H1 (cell line): ENCODE measurements at regions not wholly inside any gene's neighbourhood (a gene's known extent, or its start where the extent isn't known, plus 50 kb on each side); places are given as distances from the start of the nearest gene placed in this dataset.

Experiments
- CTCF ChIA-PET: fragments of 300-600 bp; sonication (Branson Sonifier 250); formaldehyde crosslinking; loops from one replicate; lab custom pipeline; 2021; ENCODE audit not compliant: partially characterized antibody; lab: Charles Lee
- POLR2A ChIA-PET: fragments of 300-600 bp; sonication (Branson Sonifier 250); formaldehyde crosslinking; loops from one replicate; lab custom pipeline; 2021; ENCODE audit warnings: inconsistent platforms; ENCODE audit not compliant: partially characterized antibody; lab: Charles Lee
- DNase-seq, 2 experiments: peaks; one replicate each; pipeline versions ENCODE4 v3.0.0 to v3.0.0-alpha.2; 2010 to 2022; ENCODE audit warnings: low spot score in 2 of 2, low read depth in 1 of 2, mixed read lengths in 1 of 2
- FAIRE-seq: peaks from 2 replicates; lab custom pipeline; 2011; peaks lifted over from hg19 to GRCh38; lab: Jason Lieb, UNC
- H2AFZ ChIP-seq: 2 replicates; pipeline ENCODE4 v1.8.1; 2012; ENCODE audit warnings: low read length, inconsistent platforms
- H2AK5ac ChIP-seq: 2 replicates; pipeline ENCODE4 v1.6.1; 2013; ENCODE audit warnings: low read depth, low read length
- H2BK120ac ChIP-seq: replicated peaks from 2 replicates; pipeline ENCODE3; 2013; ENCODE audit warnings: low read depth, low read length, inconsistent platforms
- H2BK12ac ChIP-seq: 2 replicates; pipeline ENCODE4 v1.6.1; 2013; ENCODE audit warnings: low read depth, low read length
- H2BK15ac ChIP-seq: 2 replicates; pipeline ENCODE4 v1.6.1; 2013; ENCODE audit warnings: low read length
- H2BK20ac ChIP-seq: 2 replicates; pipeline ENCODE4 v1.6.1; 2013; ENCODE audit warnings: low read length
- H2BK5ac ChIP-seq: 2 replicates; pipeline ENCODE4 v1.6.1; 2013; ENCODE audit warnings: low read depth, low read length
- H3K14ac ChIP-seq: 2 replicates; pipeline ENCODE4 v1.6.1; 2013; ENCODE audit warnings: inconsistent platforms; ENCODE audit not compliant: insufficient read length
- H3K18ac ChIP-seq: 2 replicates; pipeline ENCODE4 v1.6.1; 2013; ENCODE audit warnings: low read length; ENCODE audit errors: extremely low read depth
- H3K23ac ChIP-seq: 2 replicates; pipeline ENCODE4 v1.6.1; 2013; ENCODE audit warnings: inconsistent platforms; ENCODE audit not compliant: insufficient read length
- H3K23me2 ChIP-seq: 2 replicates; pipeline ENCODE4 v1.6.1; 2013; ENCODE audit warnings: low read depth, low read length
- H3K27ac ChIP-seq: 2 replicates; pipeline ENCODE4 v1.6.1; 2011; ENCODE audit warnings: low read depth, low read length, inconsistent platforms
- H3K27me3 ChIP-seq, 4 experiments: replicated peaks in 1 of 4; 1 replicate in 1 of 4; 2 replicates in 3 of 4; pipeline versions ENCODE4 v1.6.1 to v1.8.1; 2011 to 2013; ENCODE audit warnings: low read length in 3 of 4, mild to moderate bottlenecking in 3 of 4, inconsistent platforms in 2 of 4, mixed read lengths in 2 of 4, moderate library complexity in 1 of 4; ENCODE audit not compliant: control insufficient read depth in 3 of 4, insufficient read depth in 3 of 4; ENCODE audit errors: extremely low read depth in 1 of 4
- H3K36me3 ChIP-seq, 4 experiments: 2 replicates each; pipeline versions ENCODE4 v1.6.1 to v1.8.1; 2011 to 2013; ENCODE audit warnings: mild to moderate bottlenecking in 4 of 4, low read length in 3 of 4, moderate library complexity in 2 of 4, control low read depth in 1 of 4, inconsistent platforms in 1 of 4; ENCODE audit not compliant: insufficient read depth in 4 of 4, control insufficient read depth in 2 of 4
- H3K4ac ChIP-seq: replicated peaks from 2 replicates; pipeline ENCODE3; 2013; ENCODE audit warnings: low read length, low read depth, mixed read lengths, inconsistent platforms; ENCODE audit not compliant: insufficient read length
- H3K4me1 ChIP-seq, 4 experiments: replicated peaks in 1 of 4; 1 replicate in 1 of 4; 2 replicates in 3 of 4; pipeline versions ENCODE4 v1.6.1 to v1.8.1; 2011 to 2013; ENCODE audit warnings: low read length in 3 of 4, inconsistent platforms in 2 of 4, mixed read lengths in 1 of 4; ENCODE audit not compliant: insufficient read depth in 4 of 4, control insufficient read depth in 3 of 4
- H3K4me2 ChIP-seq, 2 experiments: 2 replicates each; pipeline versions ENCODE4 v1.6.1 to v1.8.1; 2011 to 2013; ENCODE audit warnings: low read depth in 2 of 2, low read length in 2 of 2, control low read depth in 1 of 2, inconsistent platforms in 1 of 2, mild to moderate bottlenecking in 1 of 2; ENCODE audit not compliant: insufficient read depth in 1 of 2
- H3K4me3 ChIP-seq, 4 experiments: fragments of 200-600, 300-600 bp in 1 of 4; sonication (generic), shearing (Covaris generic), sonication (Bioruptor Twin) in 1 of 4; 2 replicates each; pipeline versions ENCODE4 v1.5.1 to v1.8.1; 2011 to 2016; ENCODE audit warnings: low read length in 4 of 4, low read depth in 3 of 4, control low read depth in 2 of 4, inconsistent platforms in 2 of 4, mild to moderate bottlenecking in 2 of 4, mixed read lengths in 1 of 4, moderate library complexity in 1 of 4; ENCODE audit not compliant: insufficient read depth in 2 of 4; ENCODE audit errors: extremely low read depth in 1 of 4
- H3K56ac ChIP-seq: replicated peaks from 2 replicates; pipeline ENCODE3; 2013; ENCODE audit warnings: low read depth, mild to moderate bottlenecking, mixed read lengths, low read length, inconsistent platforms; ENCODE audit not compliant: insufficient read length
- H3K79me1 ChIP-seq: 2 replicates; pipeline ENCODE4 v1.6.1; 2013; ENCODE audit warnings: low read depth, low read length, control low read depth
- H3K79me2 ChIP-seq, 2 experiments: 2 replicates each; pipeline versions ENCODE4 v1.6.1 to v1.8.1; 2012 to 2013; ENCODE audit warnings: low read length in 2 of 2, mild to moderate bottlenecking in 2 of 2, inconsistent platforms in 1 of 2; ENCODE audit not compliant: insufficient read depth in 2 of 2, control insufficient read depth in 1 of 2
- H3K9ac ChIP-seq, 4 experiments: replicated peaks in 1 of 4; 1 replicate in 1 of 4; 2 replicates in 3 of 4; pipeline versions ENCODE4 v1.6.1 to v1.8.1; 2011 to 2013; ENCODE audit warnings: low read depth in 3 of 4, low read length in 3 of 4, control low read depth in 2 of 4, mild to moderate bottlenecking in 2 of 4, moderate library complexity in 2 of 4, inconsistent platforms in 1 of 4; ENCODE audit errors: extremely low read depth in 1 of 4
- H3K9me3 ChIP-seq, 2 experiments: 2 replicates each; pipeline versions ENCODE4 v1.6.1 to v1.8.1; 2012 to 2013; ENCODE audit warnings: mild to moderate bottlenecking in 2 of 2, moderate library complexity in 2 of 2, control low read depth in 1 of 2, inconsistent platforms in 1 of 2, low read depth in 1 of 2, low read length in 1 of 2, mixed read lengths in 1 of 2; ENCODE audit not compliant: insufficient read depth in 2 of 2
- H4K20me1 ChIP-seq, 2 experiments: replicated peaks in 1 of 2; 2 replicates each; pipeline versions ENCODE3 to v1.8.1; 2011 to 2013; ENCODE audit warnings: inconsistent platforms in 2 of 2, low read length in 2 of 2, mild to moderate bottlenecking in 1 of 2; ENCODE audit not compliant: insufficient read depth in 2 of 2, control insufficient read depth in 1 of 2
- H4K5ac ChIP-seq: 2 replicates; pipeline ENCODE4 v1.6.1; 2013; ENCODE audit warnings: low read length, low read depth, mixed read lengths, inconsistent platforms; ENCODE audit not compliant: insufficient read length
- H4K8ac ChIP-seq: 2 replicates; pipeline ENCODE4 v1.8.0; 2013; ENCODE audit warnings: mild to moderate bottlenecking, moderate library complexity, low read length, inconsistent platforms; ENCODE audit not compliant: insufficient read depth; ENCODE audit errors: extremely low read depth
- H4K91ac ChIP-seq: replicated peaks from 2 replicates; pipeline ENCODE3; 2013; ENCODE audit warnings: low read length, mixed read lengths, inconsistent platforms; ENCODE audit not compliant: insufficient read length
- BACH1 ChIP-seq: IDR thresholded peaks from 2 replicates; pipeline ENCODE4 v1.6.1; 2012; ENCODE audit warnings: low read length, improper control_type of control experiment
- EZH2 ChIP-seq: fragments of 200-600 bp; sonication (generic); IDR thresholded peaks from 2 replicates; pipeline ENCODE4 v1.7.1; 2012; ENCODE audit warnings: low read depth, mild to moderate bottlenecking, moderate library complexity, low read length, inconsistent platforms; ENCODE audit not compliant: severe bottlenecking
- JUND ChIP-seq: IDR thresholded peaks from 2 replicates; pipeline ENCODE4 v1.6.1; 2011; ENCODE audit warnings: mild to moderate bottlenecking, improper control_type of control experiment, low read length
- WGBS, 2 experiments: shearing (Covaris generic) in 1 of 2; methylation state at CpG; one replicate each; pipeline versions ENCODE4 v1.1.6 to v1.1.7; 2013 to 2015; ENCODE audit warnings: low lambda C conversion rate in 2 of 2, mixed read lengths in 2 of 2, inconsistent platforms in 1 of 2, low coverage in 1 of 2, missing lambda C conversion rate in 1 of 2; ENCODE audit not compliant: insufficient replicate concordance in 2 of 2, insufficient coverage in 1 of 2, insufficient read length in 1 of 2; ENCODE audit errors: extremely low coverage in 1 of 2, missing lambda C conversion rate in 1 of 2; 5-methylcytosine and 5-hydroxymethylcytosine counted together

DNA sequence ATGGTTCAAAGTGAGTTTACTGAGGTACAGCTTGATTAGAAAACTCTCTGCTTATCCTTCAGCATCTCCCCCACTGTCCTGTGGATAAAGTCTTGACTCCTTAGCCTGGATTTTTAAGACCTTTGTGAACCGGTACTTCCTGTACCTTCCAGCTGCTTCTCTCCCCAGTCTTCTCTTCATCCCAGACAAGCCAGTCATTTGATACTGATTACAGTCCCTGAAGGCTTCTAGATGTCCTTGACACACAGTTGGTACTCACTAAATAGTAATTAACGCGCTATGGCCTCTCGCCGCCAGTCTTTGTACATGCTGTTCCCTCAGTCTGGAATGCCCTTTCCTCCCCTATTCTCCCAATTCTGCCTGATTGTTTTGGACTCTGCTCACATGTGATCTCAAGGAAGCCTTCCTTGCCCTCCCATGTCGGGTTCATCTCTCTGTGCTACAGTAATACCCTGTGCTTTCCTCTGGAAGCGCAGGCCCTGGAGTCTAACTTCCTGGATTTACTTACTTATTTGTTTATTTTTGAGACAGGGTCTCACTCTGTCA lies 50.6 kb upstream of the PTGR2 start:
- 95% methylated on average over 7 of the region's 7 CpGs; no CpG with 5 or more reads in 1 of the 2 experiments for WGBS, 2 experiments
- H4K8ac ChIP-seq = no peak overlapping the region
- no peak overlapping the region for H2BK5ac ChIP-seq
- H2BK12ac ChIP-seq = no peak overlapping the region
- no peak overlapping the region for H2BK20ac ChIP-seq
- TF ChIP-seq JUND (no peak), EZH2 (no peak), BACH1 (no peak)
- no peak overlapping the region for H3K14ac ChIP-seq
- no peaks in the 10 kb centered on the region for H3K79me1 ChIP-seq
- H2AFZ ChIP-seq = no peak overlapping the region
- no peak overlapping the region for H2AK5ac ChIP-seq
- no peak overlapping the region for H3K27ac ChIP-seq
- H2BK15ac ChIP-seq = no peak overlapping the region
- no peaks in the 10 kb centered on the region for H3K36me3 ChIP-seq
- H3K9me3 ChIP-seq = no peaks in the 10 kb centered on the region
- H3K56ac ChIP-seq = no peak overlapping the region
- POLR2A ChIA-PET = no interaction called here
- H3K23ac ChIP-seq = no peak overlapping the region
- no peak overlapping the region for H3K4me3 ChIP-seq
- no peak for DNase-seq
- H4K5ac ChIP-seq = no peak overlapping the region
- H4K91ac ChIP-seq = no peak overlapping the region
- peaks cover 0 to 2% (median 0%) of the 10 kb centered on the region in 4 experiments; a peak in 1 of 7 replicates for H3K27me3 ChIP-seq
- H3K4ac ChIP-seq = no peak overlapping the region
- H3K4me2 ChIP-seq = no peak overlapping the region
- H3K79me2 ChIP-seq = no peaks in the 10 kb centered on the region
- H3K23me2 ChIP-seq = no peaks in the 10 kb centered on the region
- no peak for FAIRE-seq
- H3K4me1 ChIP-seq = no peaks in the 10 kb centered on the region
- no peak overlapping the region for H3K9ac ChIP-seq
- H3K18ac ChIP-seq = no peak overlapping the region
- no peak overlapping the region for H2BK120ac ChIP-seq
- CTCF ChIA-PET = interaction anchor here (0.9 to 2.5 kb wide), 8 partner anchors 15 to 111 kb away, joined by 3 to 13 read pairs (median 4); no protein-coding TSS in a partner anchor
- no peaks in the 10 kb centered on the region for H4K20me1 ChIP-seq
